Ureter (tissue), 1 donor: ENCODE measurements at regions not wholly inside any gene's neighbourhood (a gene's known extent, or its start where the extent isn't known, plus 50 kb on each side); places are given as distances from the start of the nearest gene placed in this dataset.

Experiments
- DNase-seq: peaks from one replicate; pipeline ENCODE4 v3.0.0-alpha.2; 2020; ENCODE audit warnings: low spot score
- donor health status: DM: yes; HTN: yes; CAD: no.

GRCh38 chr12:19951664-19952063 lies 416.7 kb upstream of the PDE3A start:
- no peak for DNase-seq

- DNase-seq, result no peak
These were observed 414.6 kb upstream of the PDE3A start for GRCh38 chr12:19953734-19954133.

GRCh38 chr12:19954163-19954562 lies 414.2 kb upstream of the PDE3A start:
- no peak for DNase-seq

GRCh38 chr12:19957308-19958125 lies 410.8 kb upstream of the PDE3A start:
- no peak for DNase-seq

- no peak for DNase-seq
These were observed 409.9 kb upstream of the PDE3A start for GRCh38 chr12:19958389-19958788.

- no peak for DNase-seq
These were observed 409.0 kb upstream of the PDE3A start for GRCh38 chr12:19959353-19959752.

GRCh38 chr12:19960527-19960926 lies 407.8 kb upstream of the PDE3A start:
- no peak for DNase-seq

- DNase-seq, result no peak
These were observed 406.1 kb upstream of the PDE3A start for GRCh38 chr12:19962192-19962591.

- DNase-seq, result no peak
These were observed 404.4 kb upstream of the PDE3A start for GRCh38 chr12:19963972-19964371.

- DNase-seq, result no peak
These were observed 403.8 kb upstream of the PDE3A start for GRCh38 chr12:19964549-19964948.

- DNase-seq, result no peak
These were observed 402.9 kb upstream of the PDE3A start for GRCh38 chr12:19965196-19966038.

- no peak for DNase-seq
These were observed 401.3 kb upstream of the PDE3A start for GRCh38 chr12:19967001-19967400.

GRCh38 chr12:19967431-19967830 lies 400.9 kb upstream of the PDE3A start:
- DNase-seq, result no peak

- DNase-seq, result no peak
These were observed 398.2 kb upstream of the PDE3A start for GRCh38 chr12:19970116-19970515.

- no peak for DNase-seq
These were observed 397.5 kb upstream of the PDE3A start for GRCh38 chr12:19970821-19971220.

GRCh38 chr12:19971361-19972280 lies 396.7 kb upstream of the PDE3A start:
- no peak for DNase-seq

- no peak for DNase-seq
These were observed 395.7 kb upstream of the PDE3A start for GRCh38 chr12:19972325-19973288.

GRCh38 chr12:19978193-19978592 lies 390.1 kb upstream of the PDE3A start:
- DNase-seq, result no peak

- no peak for DNase-seq
These were observed 388.8 kb upstream of the PDE3A start for GRCh38 chr12:19979584-19979983.

- no peak for DNase-seq
These were observed 386.4 kb upstream of the PDE3A start for GRCh38 chr12:19981944-19982343.

- no peak for DNase-seq
These were observed 380.3 kb upstream of the PDE3A start for GRCh38 chr12:19988001-19988400.
